ENCODE measurements at regions not wholly inside any gene's neighbourhood (a gene's known extent, or its start where the extent isn't known, plus 50 kb on each side); places are given as distances from the start of the nearest gene placed in this dataset.
A peak's percentile ranks its signal among the peaks of the same experiment; 100 is the strongest.

DNA sequence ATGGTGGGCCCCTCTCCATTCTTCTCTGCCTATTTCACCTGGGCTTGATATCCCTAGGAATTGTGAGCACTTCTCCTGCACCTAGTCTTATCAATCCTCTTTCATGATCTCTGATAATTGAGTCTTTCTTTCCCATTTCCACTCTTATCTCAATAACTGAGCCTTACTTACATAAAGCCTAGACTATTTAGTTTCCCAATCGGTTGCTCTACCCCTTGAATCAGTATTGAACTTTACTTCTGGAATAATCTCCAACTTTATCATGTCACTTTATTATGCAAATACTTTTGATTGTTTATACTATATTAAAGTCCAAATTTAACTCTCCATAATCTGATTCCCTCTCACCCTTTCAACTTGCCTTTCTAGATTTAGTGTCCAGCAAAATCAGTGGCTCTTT lies 222.7 kb downstream of the SPRY1 start:
- no peak overlapping the region for H3K27ac ChIP-seq
- H3K36me3 ChIP-seq, result no peaks in the 10 kb centered on the region
- no peaks in the 10 kb centered on the region for H3K9me3 ChIP-seq
- TF ChIP-seq POLR2A (IDR thresholded peaks at IDR 0.05), result no peak
- TF ChIP-seq, protein P1, sequence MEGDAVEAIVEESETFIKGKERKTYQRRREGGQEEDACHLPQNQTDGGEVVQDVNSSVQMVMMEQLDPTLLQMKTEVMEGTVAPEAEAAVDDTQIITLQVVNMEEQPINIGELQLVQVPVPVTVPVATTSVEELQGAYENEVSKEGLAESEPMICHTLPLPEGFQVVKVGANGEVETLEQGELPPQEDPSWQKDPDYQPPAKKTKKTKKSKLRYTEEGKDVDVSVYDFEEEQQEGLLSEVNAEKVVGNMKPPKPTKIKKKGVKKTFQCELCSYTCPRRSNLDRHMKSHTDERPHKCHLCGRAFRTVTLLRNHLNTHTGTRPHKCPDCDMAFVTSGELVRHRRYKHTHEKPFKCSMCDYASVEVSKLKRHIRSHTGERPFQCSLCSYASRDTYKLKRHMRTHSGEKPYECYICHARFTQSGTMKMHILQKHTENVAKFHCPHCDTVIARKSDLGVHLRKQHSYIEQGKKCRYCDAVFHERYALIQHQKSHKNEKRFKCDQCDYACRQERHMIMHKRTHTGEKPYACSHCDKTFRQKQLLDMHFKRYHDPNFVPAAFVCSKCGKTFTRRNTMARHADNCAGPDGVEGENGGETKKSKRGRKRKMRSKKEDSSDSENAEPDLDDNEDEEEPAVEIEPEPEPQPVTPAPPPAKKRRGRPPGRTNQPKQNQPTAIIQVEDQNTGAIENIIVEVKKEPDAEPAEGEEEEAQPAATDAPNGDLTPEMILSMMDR (IDR thresholded peaks at IDR 0.05), result no peak
- H3K4me1 ChIP-seq, result peaks cover 0 to 12% (median 0%) of the 10 kb centered on the region in 4 donors
- no peaks in the 10 kb centered on the region for H3K27me3 ChIP-seq
- H3K4me3 ChIP-seq, result no peak overlapping the region
- DNase-seq, result no peak

DNA sequence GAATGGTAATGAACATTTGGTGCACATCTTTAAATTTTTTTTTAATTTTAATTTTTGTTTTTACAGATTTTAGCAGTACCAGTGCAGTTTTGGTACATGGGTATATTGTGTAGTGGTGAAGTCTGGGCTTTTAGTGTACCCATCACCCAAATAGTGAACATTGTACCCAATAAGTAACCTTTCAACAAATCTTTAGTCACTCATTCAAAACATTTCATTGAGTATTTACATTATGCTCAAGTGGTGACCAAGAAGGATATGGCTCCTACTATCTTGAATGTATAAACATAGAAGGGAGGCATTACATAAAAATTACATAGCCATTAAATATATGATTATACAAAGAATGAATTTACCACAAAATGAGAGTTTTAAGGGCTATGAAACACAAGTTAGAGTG lies 223.3 kb downstream of the SPRY1 start:
- no peak for DNase-seq
- no peak overlapping the region for H3K27ac ChIP-seq
- H3K36me3 ChIP-seq, result no peaks in the 10 kb centered on the region
- TF ChIP-seq POLR2A (IDR thresholded peaks at IDR 0.05), result no peak
- TF ChIP-seq, protein P1 (IDR thresholded peaks at IDR 0.05), result no peak
- H3K4me1 ChIP-seq, result peaks cover 0 to 12% (median 0%) of the 10 kb centered on the region in 4 donors
- H3K9me3 ChIP-seq, result no peaks in the 10 kb centered on the region
- no peaks in the 10 kb centered on the region for H3K27me3 ChIP-seq
- H3K4me3 ChIP-seq, result no peak overlapping the region

DNA sequence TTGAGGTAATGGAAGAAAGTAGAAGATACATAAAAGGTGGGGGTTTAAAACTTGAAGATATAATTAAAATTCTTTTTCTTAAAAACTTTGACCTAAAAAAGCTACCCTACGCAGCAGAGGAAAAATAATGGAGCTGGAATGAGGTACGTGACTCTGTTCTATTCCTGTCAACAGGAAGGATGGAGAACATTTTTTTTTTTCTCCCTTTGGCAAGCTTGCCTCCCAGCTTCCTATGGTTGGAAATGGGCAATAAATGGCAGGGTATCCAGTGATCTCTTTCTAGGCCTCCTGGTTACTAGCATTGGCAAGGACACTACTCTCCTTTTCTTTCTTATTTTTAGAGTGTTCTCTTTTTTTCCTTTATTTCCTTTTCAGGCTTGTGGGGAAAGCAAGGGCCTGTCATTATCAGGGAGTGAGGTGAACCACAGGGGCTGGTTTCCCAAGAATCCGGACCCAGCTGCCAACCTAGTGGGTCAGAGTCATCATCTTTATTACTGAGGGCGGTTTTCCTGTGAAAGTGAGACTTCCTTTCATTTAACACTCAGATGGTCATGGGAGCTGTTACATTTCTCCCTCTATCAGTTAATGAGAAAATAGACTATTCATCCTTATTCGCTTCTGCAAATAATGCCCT lies 224.6 kb downstream of the SPRY1 start:
- no peak overlapping the region for H3K27ac ChIP-seq
- no peaks in the 10 kb centered on the region for H3K36me3 ChIP-seq
- no peaks in the 10 kb centered on the region for H3K27me3 ChIP-seq
- TF ChIP-seq, protein P1 (IDR thresholded peaks at IDR 0.05), result no peak
- peaks cover 0 to 12% (median 0%) of the 10 kb centered on the region in 4 donors for H3K4me1 ChIP-seq
- H3K4me3 ChIP-seq, result no peak overlapping the region
- DNase-seq, result no peak
- no peaks in the 10 kb centered on the region for H3K9me3 ChIP-seq

DNA sequence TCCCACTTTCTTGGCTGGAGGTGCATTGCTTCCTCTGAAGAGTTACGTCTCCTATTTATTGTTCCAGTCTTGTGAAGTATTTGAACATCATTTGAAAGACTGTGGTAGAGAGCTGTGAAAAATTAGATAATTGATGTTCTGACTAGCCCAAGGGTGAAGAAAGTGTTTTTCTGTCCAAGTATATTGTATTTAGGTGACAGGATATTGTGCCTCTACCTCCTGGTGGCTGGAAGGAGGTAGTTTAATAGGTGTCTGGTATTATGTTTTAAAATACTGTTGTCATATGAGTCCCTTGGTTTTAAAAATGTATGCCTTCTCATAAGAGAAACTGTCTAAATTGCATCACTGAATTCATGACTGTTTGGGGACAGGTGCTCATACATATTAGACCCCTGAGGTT lies 226.0 kb downstream of the SPRY1 start:
- no peaks in the 10 kb centered on the region for H3K27me3 ChIP-seq
- TF ChIP-seq POLR2A (IDR thresholded peaks at IDR 0.05), result no peak
- TF ChIP-seq, protein P1 (IDR thresholded peaks at IDR 0.05), result peak in 1 of 6 experiments; percentile 3
- no peak overlapping the region for H3K4me3 ChIP-seq
- H3K9me3 ChIP-seq, result no peaks in the 10 kb centered on the region
- H3K27ac ChIP-seq, result no peak overlapping the region
- DNase-seq, result no peak
- no peaks in the 10 kb centered on the region for H3K36me3 ChIP-seq
- H3K4me1 ChIP-seq, result peaks cover 0 to 12% (median 0%) of the 10 kb centered on the region in 4 donors

DNA sequence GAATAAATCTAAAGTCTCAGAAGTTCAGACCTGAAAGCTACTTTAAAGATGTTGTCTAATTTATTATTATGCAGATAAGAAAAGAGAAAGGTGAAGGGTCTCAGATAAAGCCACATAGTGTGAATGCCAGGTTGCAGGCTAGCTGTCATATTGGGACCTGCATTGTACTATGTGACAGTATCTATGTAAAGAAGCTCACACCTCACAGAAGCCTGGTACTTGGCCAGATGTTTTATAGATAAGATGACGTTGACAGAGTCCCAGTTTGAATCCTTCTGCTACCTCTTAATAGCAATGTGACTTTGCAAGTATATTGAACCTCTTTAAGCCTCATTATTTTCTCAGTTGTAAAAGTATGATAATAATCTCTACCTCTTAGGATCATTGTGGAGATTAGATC lies 227.0 kb downstream of the SPRY1 start:
- DNase-seq, result no peak
- TF ChIP-seq, protein P1 (IDR thresholded peaks at IDR 0.05), result no peak
- no peak for TF ChIP-seq POLR2A (IDR thresholded peaks at IDR 0.05)
- Histone ChIP-seq H3K36me3 (no peaks in the 10 kb centered on the region), H3K9me3 (no peaks in the 10 kb centered on the region), H3K4me1 (peaks cover 0 to 12% (median 0%) of the 10 kb centered on the region in 4 donors), H3K27me3 (no peaks in the 10 kb centered on the region), H3K4me3 (no peak overlapping the region), H3K27ac (no peak overlapping the region)

DNA sequence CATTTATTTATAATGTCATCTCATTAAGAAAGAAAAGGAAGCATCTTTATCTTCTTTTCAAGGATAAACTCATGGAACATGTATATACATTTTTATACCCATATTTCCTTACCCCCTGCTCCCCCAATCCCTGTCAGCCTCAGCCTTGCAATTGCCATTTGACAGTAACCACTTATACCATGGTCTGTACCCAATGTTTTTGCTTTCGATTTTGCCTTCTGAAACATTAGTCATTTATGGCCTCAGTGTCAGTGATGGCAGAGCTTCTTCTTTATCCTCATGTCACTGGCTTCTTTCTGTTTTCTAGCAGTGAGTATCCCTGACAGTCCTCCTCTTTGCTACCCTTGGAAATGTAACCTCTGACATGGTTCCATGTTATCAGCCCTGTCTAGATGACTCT lies 228.4 kb downstream of the SPRY1 start:
- no peaks in the 10 kb centered on the region for H3K9me3 ChIP-seq
- DNase-seq, result no peak
- H3K27me3 ChIP-seq, result no peaks in the 10 kb centered on the region
- H3K4me1 ChIP-seq, result peaks cover 0 to 9% (median 0%) of the 10 kb centered on the region in 4 donors
- no peak for TF ChIP-seq POLR2A (IDR thresholded peaks at IDR 0.05)
- TF ChIP-seq, protein P1 (IDR thresholded peaks at IDR 0.05), result no peak
- no peak overlapping the region for H3K4me3 ChIP-seq
- no peak overlapping the region for H3K27ac ChIP-seq
- H3K36me3 ChIP-seq, result no peaks in the 10 kb centered on the region
